Right ventricle myocardium superior (tissue), 1 donor: ENCODE measurements at regions not wholly inside any gene's neighbourhood (a gene's known extent, or its start where the extent isn't known, plus 50 kb on each side); places are given as distances from the start of the nearest gene placed in this dataset.
A peak's percentile ranks its signal among the peaks of the same experiment; 100 is the strongest.

ENCODE experiments used
- ATAC-seq: fragments of 200-7000 bp; cut with Tn5 transposase; one replicate; pipeline ENCODE4 v1.9.1; 2020; ENCODE audit warnings: mild to moderate bottlenecking; ENCODE audit not compliant: poor library complexity
- DNase-seq: peaks from one replicate; pipeline ENCODE4 v3.0.0-alpha.2; 2020
- intact Hi-C: fragments of 100-400 bp; cut with DNase I; formaldehyde crosslinking; loops from one replicate; pipeline ENCODE4 v1.11.2; 2022
- donor health status: DM: no; HTN: yes; CAD: no; lungs with severe emphysema.

- ATAC-seq (no peak), DNase-seq (no peak)
- intact Hi-C loops = no loop called here
These were observed 99.6 kb downstream of the ARF6 start for GRCh38 chr14:49992448-49992847.

- ATAC-seq (peak; percentile 64), DNase-seq (no peak)
- intact Hi-C loops = no loop called here
These were observed 100.0 kb downstream of the ARF6 start for GRCh38 chr14:49992901-49993339.

GRCh38 chr14:49993565-49993964 is 100.7 kb downstream of the ARF6 start:
- DNase-seq (no peak), ATAC-seq (no peak)
- intact Hi-C loops = no loop called here

GRCh38 chr14:49994951-49995561 is 102.2 kb downstream of the ARF6 start:
- DNase-seq (no peak), ATAC-seq (no peak)
- intact Hi-C loops = no loop called here

GRCh38 chr14:49997991-49998390 is 105.1 kb downstream of the ARF6 start:
- intact Hi-C loops = no loop called here
- ATAC-seq (no peak), DNase-seq (no peak)

GRCh38 chr14:49999146-49999761 is 106.4 kb downstream of the ARF6 start:
- peak; percentile 42 for ATAC-seq
- intact Hi-C loops = no loop called here
- DNase-seq = peak; percentile 87

GRCh38 chr14:49999826-50000379 is 107.0 kb downstream of the ARF6 start:
- no peak for DNase-seq
- intact Hi-C loops = loop anchor here (5.0 kb wide), 1 partner anchor 108 kb away; the partner anchor contains the start of gene ARF6
- ATAC-seq = no peak

GRCh38 chr14:50000380-50001150 is 107.7 kb downstream of the ARF6 start:
- peak; percentile 53 for ATAC-seq
- intact Hi-C loops = loop anchor here (5.0 kb wide), 1 partner anchor 108 kb away; the partner anchor contains the start of gene ARF6
- DNase-seq = peak; percentile 75

GRCh38 chr14:50001151-50001998 is 108.5 kb downstream of the ARF6 start:
- intact Hi-C loops = loop anchor here (5.0 kb wide), 1 partner anchor 109 kb away; the partner anchor contains the start of gene ARF6

GRCh38 chr14:50001999-50002925 is 109.4 kb downstream of the ARF6 start:
- ATAC-seq = no peak
- no peak for DNase-seq
- intact Hi-C loops = loop anchor here (5.0 kb wide), 1 partner anchor 110 kb away; the partner anchor contains the start of gene ARF6

More at GRCh38 chr14:50001151-50001998, 108.5 kb downstream of the ARF6 start:
- no peak for DNase-seq
- ATAC-seq = peak; percentile 18

- ATAC-seq = no peak
- intact Hi-C loops = loop anchor here (5.0 kb wide), 1 partner anchor 111 kb away; the partner anchor contains the start of gene ARF6
- DNase-seq = no peak
These were observed 110.0 kb downstream of the ARF6 start for GRCh38 chr14:50002926-50003212.

- DNase-seq = peak; percentile 92
- intact Hi-C loops = loop anchor here (5.0 kb wide), 1 partner anchor 111 kb away; the partner anchor contains the start of gene ARF6
- peak; percentile 83 for ATAC-seq
These were observed 110.5 kb downstream of the ARF6 start for GRCh38 chr14:50003213-50004021.

GRCh38 chr14:50006141-50006540 is 110.2 kb downstream of the VCPKMT start:
- ATAC-seq = no peak
- intact Hi-C loops = no loop called here

GRCh38 chr14:50007123-50007903 is 109.1 kb downstream of the VCPKMT start:
- intact Hi-C loops = no loop called here
- ATAC-seq (no peak), DNase-seq (no peak)

More at GRCh38 chr14:50006141-50006540, 110.2 kb downstream of the VCPKMT start:
- no peak for DNase-seq

- intact Hi-C loops = no loop called here
- DNase-seq = no peak
- no peak for ATAC-seq
These were observed 107.8 kb downstream of the VCPKMT start for GRCh38 chr14:50008562-50008961.

- ATAC-seq (no peak), DNase-seq (no peak)
- intact Hi-C loops = no loop called here
These were observed 107.4 kb downstream of the VCPKMT start for GRCh38 chr14:50008974-50009373.
